Keratinocyte (primary cell): ENCODE measurements at regions not wholly inside any gene's neighbourhood (a gene's known extent, or its start where the extent isn't known, plus 50 kb on each side); places are given as distances from the start of the nearest gene placed in this dataset.

Experiments used
- DNase-seq: peaks from one replicate; pipeline ENCODE4 v3.0.0-alpha.2; 2011; ENCODE audit warnings: low read depth, missing footprints, low spot score
- FAIRE-seq: peaks from 2 replicates; lab custom pipeline; 2011; peaks lifted over from hg19 to GRCh38; lab: Jason Lieb, UNC
- H2AFZ ChIP-seq: 2 replicates; pipeline ENCODE4 v1.6.0; 2012; ENCODE audit warnings: low read length, control low read depth, inconsistent platforms; ENCODE audit not compliant: control insufficient read depth
- H3K27ac ChIP-seq: 2 replicates; pipeline ENCODE4 v1.5.1; 2011; ENCODE audit warnings: low read length; ENCODE audit not compliant: control insufficient read depth, insufficient read depth
- H3K27me3 ChIP-seq: 3 replicates; pipeline ENCODE4 v1.6.0; 2011; ENCODE audit warnings: low read length; ENCODE audit not compliant: control insufficient read depth, insufficient read depth; ENCODE audit errors: extremely low read depth
- H3K36me3 ChIP-seq, 2 experiments: 2 replicates in 1 of 2; 3 replicates in 1 of 2; pipeline ENCODE4 v1.5.1; 2011; ENCODE audit warnings: low read length in 2 of 2, mild to moderate bottlenecking in 1 of 2; ENCODE audit not compliant: control insufficient read depth in 2 of 2, insufficient read depth in 2 of 2; ENCODE audit errors: extremely low read depth in 1 of 2
- H3K4me1 ChIP-seq: 3 replicates; pipeline ENCODE4 v1.5.1; 2011; ENCODE audit warnings: low read length; ENCODE audit not compliant: control insufficient read depth, insufficient read depth; ENCODE audit errors: extremely low read depth
- H3K4me2 ChIP-seq: 3 replicates; pipeline ENCODE4 v1.6.0; 2011; ENCODE audit warnings: low read depth, low read length; ENCODE audit not compliant: control insufficient read depth, insufficient read depth; ENCODE audit errors: extremely low read depth
- H3K4me3 ChIP-seq, 3 experiments: fragments of 200-600 bp in 1 of 3; sonication (generic) in 1 of 3; 2 replicates in 2 of 3; 3 replicates in 1 of 3; pipeline ENCODE4 v1.5.1; 2011 to 2016; ENCODE audit warnings: low read length in 3 of 3, mild to moderate bottlenecking in 3 of 3, control low read depth in 2 of 3, inconsistent platforms in 1 of 3, low read depth in 1 of 3, mixed read lengths in 1 of 3, mixed run types in 1 of 3, moderate library complexity in 1 of 3; ENCODE audit not compliant: control insufficient read depth in 2 of 3, insufficient read depth in 2 of 3; ENCODE audit errors: extremely low read depth in 1 of 3
- H3K79me2 ChIP-seq: 2 replicates; pipeline ENCODE4 v1.6.0; 2012; ENCODE audit warnings: low read length; ENCODE audit not compliant: control insufficient read depth, insufficient read depth
- H3K9ac ChIP-seq: 3 replicates; pipeline ENCODE4 v1.6.0; 2011; ENCODE audit warnings: low read length; ENCODE audit not compliant: control insufficient read depth, insufficient read depth; ENCODE audit errors: extremely low read depth
- H3K9me1 ChIP-seq: 3 replicates; pipeline ENCODE4 v1.6.0; 2011; ENCODE audit warnings: low read length; ENCODE audit not compliant: control insufficient read depth, insufficient read depth; ENCODE audit errors: extremely low read depth
- H3K9me3 ChIP-seq: 2 replicates; pipeline ENCODE4 v1.5.1; 2012; ENCODE audit warnings: low read depth, low read length; ENCODE audit not compliant: control insufficient read depth
- H4K20me1 ChIP-seq: 3 replicates; pipeline ENCODE4 v1.6.0; 2011; ENCODE audit warnings: low read length; ENCODE audit not compliant: control insufficient read depth, insufficient read depth; ENCODE audit errors: extremely low read depth
- CTCF ChIP-seq, 3 experiments: IDR thresholded peaks in 1 of 3; conservative IDR thresholded peaks in 1 of 3; optimal IDR thresholded peaks in 1 of 3; 2 replicates in 2 of 3; 3 replicates in 1 of 3; pipeline versions ENCODE3 to v1.5.1; 2011; ENCODE audit warnings: low read length in 3 of 3, mild to moderate bottlenecking in 3 of 3, moderate library complexity in 2 of 3, control low read depth in 1 of 3, inconsistent platforms in 1 of 3; ENCODE audit not compliant: insufficient read depth in 2 of 3; ENCODE audit errors: extremely low read depth in 1 of 3
- EZH2 ChIP-seq: IDR thresholded peaks from one replicate; pipeline ENCODE4 v1.6.1; 2012; ENCODE audit warnings: inconsistent platforms, mild to moderate bottlenecking, low read length, moderate library complexity
- dilution Hi-C: fragments of 300-500 bp; cut with MboI; formaldehyde crosslinking; loops from one replicate; pipeline ENCODE4 v1.7.0; 2020; ENCODE audit warnings: low sequenced_read_pairs; ENCODE audit not compliant: extremely low pct_ligation_motif_present

- Histone ChIP-seq H2AFZ (no peak overlapping the region), H3K36me3 (no peaks in the 10 kb centered on the region), H4K20me1 (no peaks in the 10 kb centered on the region), H3K9ac (no peak overlapping the region), H3K79me2 (no peaks in the 10 kb centered on the region), H3K4me1 (peaks cover 32% of the 10 kb centered on the region), H3K4me2 (no peak overlapping the region), H3K9me3 (no peaks in the 10 kb centered on the region), H3K27ac (no peak overlapping the region), H3K9me1 (no peaks in the 10 kb centered on the region), H3K27me3 (no peaks in the 10 kb centered on the region), H3K4me3 (no peak overlapping the region)
- dilution Hi-C loops: no loop called here
- FAIRE-seq: no peak
- no peak for TF ChIP-seq CTCF (optimal IDR thresholded peaks at IDR 0.05 in 1 of 3, IDR thresholded peaks at IDR 0.05 in 1 of 3, conservative IDR thresholded peaks at IDR 0.05 in 1 of 3; ENCODE audit: extremely low read depth in 1 of 3, insufficient read depth in 2 of 3, low read length in 3 of 3)
- no peak for DNase-seq
These were observed 75.8 kb upstream of the BACH2 start for GRCh38 chr6:90372450-90372849.

- Histone ChIP-seq H3K9ac (no peak overlapping the region), H3K4me1 (peaks cover 22% of the 10 kb centered on the region), H3K27me3 (no peaks in the 10 kb centered on the region), H2AFZ (no peak overlapping the region), H3K9me3 (no peaks in the 10 kb centered on the region), H3K27ac (no peak overlapping the region), H3K4me3 (no peak overlapping the region), H4K20me1 (no peaks in the 10 kb centered on the region), H3K36me3 (no peaks in the 10 kb centered on the region), H3K4me2 (no peak overlapping the region), H3K9me1 (no peaks in the 10 kb centered on the region), H3K79me2 (no peaks in the 10 kb centered on the region)
- peak; percentile 76 for FAIRE-seq
- TF ChIP-seq EZH2: no peak
- TF ChIP-seq CTCF (optimal IDR thresholded peaks at IDR 0.05 in 1 of 3, IDR thresholded peaks at IDR 0.05 in 1 of 3, conservative IDR thresholded peaks at IDR 0.05 in 1 of 3; ENCODE audit: extremely low read depth in 1 of 3, insufficient read depth in 2 of 3, low read length in 3 of 3): no peak
- no peak for DNase-seq
- dilution Hi-C loops: no loop called here
These were observed 73.9 kb upstream of the BACH2 start for GRCh38 chr6:90370493-90370959.
